Kidney capillary endothelial cell (primary cell): ENCODE measurements at regions not wholly inside any gene's neighbourhood (a gene's known extent, or its start where the extent isn't known, plus 50 kb on each side); places are given as distances from the start of the nearest gene placed in this dataset.
"Not testable (repeated sequence)": the region's sequence is repeated elsewhere in the genome, so short reads cannot be mapped to it uniquely, and the experiment has no call there.

Experiments used
- DNase-seq: peaks from one replicate; pipeline ENCODE4 v3.0.0-alpha.2; 2018; ENCODE audit warnings: low spot score

GRCh38 chrX:101823236-101823635 is 108.6 kb downstream of the ZMAT1 start:
- no peak for DNase-seq

GRCh38 chrX:101817739-101818138 is 114.1 kb downstream of the ZMAT1 start:
- DNase-seq: not testable (repeated sequence)

DNA sequence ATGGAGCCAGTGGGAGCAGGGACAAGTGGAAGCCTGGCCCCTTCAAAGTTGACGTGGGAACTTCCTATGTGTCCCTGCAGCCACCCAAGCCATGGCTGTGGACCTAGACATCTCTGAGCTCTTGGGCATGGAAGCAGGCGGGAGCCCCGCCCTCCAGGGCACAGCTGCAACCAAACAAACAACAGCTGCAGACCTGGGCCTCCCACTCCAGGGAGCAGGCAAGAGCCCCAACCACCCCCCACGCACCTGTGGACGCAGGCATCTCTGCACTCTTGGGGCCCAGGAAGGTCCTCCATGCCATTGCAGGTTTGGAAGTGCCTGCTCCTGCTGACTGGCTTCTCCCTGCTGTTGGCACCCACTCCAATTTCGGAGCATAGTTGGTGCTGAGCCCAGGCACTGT is 118.6 kb downstream of the ZMAT1 start:
- no peak for DNase-seq

DNA sequence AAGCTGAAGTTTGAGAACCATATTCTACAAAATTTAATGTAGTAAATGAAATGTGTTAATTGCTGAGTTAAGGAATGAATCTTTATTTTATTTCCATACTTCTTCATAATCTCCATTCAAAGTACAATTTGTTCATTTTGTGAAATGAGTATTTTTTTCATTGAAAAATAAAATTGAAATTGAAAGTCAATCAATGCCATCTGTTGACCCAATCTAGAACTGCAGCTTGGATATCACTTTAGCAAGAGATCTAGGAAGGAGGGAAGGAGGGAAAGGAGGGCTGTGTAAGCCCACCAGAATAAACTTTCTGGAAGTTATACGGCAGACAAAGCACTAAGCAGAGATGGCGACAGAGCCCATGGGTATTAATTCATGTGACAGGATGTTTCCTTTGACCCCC is 128.4 kb downstream of the ZMAT1 start:
- DNase-seq: no peak

GRCh38 chrX:101799387-101799786 is 132.4 kb downstream of the ZMAT1 start:
- DNase-seq: peak; percentile 78

GRCh38 chrX:101787934-101788333 is 128.3 kb upstream of the ARMCX2 start:
- DNase-seq: no peak

- no peak for DNase-seq
These were observed 125.5 kb upstream of the ARMCX2 start for GRCh38 chrX:101785142-101785541.

DNA sequence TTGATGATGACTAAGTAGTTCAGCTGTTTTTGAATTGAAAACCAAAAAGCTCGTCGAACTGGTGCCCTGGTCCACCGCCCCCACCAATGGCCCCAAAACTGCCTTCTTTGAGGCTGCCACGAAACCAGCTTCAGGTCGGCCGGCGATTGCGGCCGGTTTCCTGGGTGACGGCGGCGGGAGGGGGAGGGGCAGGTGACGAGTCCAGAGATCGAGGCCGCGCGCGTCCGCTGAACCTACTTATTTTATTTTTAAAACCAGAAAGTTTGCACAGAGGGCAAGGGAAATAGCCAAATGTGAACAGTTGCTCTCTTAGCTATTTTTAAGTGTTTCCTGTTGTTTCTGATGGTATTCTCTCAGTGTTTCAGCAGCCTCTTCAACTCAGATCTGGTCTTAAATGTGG is 120.8 kb upstream of the ARMCX2 start:
- DNase-seq: not testable (repeated sequence)

DNA sequence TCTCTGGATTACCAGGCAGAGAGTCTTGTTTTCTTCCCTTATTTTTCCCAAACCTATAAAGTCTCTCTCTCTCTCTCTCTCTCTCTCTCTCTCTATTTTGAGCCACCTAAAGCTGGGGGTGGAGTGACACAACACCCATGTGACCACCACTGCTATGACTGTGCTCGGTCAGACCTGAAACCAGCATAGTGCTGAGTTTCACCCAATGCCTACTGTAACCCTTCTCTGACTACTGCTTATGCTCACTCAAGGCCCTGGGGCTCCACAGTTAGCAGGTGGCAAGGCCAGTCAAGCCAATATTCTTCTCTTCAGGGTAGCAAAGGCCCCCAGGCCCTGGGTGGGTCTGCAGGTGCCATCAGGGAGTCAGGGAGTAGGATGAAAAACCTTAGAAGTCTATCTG is 114.7 kb upstream of the ARMCX2 start:
- no peak for DNase-seq

- DNase-seq: no peak
These were observed 104.9 kb upstream of the ARMCX2 start for GRCh38 chrX:101764538-101764937.

DNA sequence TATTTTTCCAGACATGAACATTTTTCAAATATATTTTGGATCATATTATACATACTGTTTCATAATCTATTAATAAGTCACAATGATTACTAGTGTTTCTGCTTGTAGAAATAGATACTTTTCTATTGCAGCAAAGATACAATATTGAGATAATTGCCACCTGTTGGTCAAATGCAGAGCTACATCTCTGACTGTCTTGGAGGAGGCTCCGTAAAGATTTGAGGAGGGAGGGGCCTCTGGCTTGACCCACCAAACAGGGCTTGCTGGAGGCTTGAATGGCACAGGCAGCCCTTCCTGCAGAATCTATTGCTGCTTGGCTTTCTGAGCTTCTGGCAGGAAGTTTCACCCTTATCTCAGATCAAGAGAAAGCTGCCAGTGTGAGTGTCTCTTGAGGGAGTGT is 99.3 kb upstream of the ARMCX2 start:
- peak; percentile 30 for DNase-seq

DNA sequence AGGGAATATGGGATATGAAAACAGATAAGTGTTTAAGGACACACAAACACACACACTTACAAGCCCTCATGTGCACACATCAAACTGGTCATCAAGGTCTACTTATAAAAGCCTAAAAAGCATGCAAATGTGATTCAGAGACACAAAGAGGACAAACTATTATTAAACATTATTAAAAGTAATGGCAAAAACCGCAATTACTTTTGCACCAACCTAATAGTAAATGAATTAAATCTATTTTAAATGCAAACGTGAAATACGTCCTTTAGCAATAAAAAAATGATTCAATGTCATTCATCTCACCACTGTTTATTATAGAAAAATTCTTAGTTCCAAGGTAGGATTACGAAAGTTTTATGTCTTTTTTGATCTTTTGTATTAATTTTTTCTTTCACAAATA is 91.1 kb upstream of the ARMCX2 start:
- DNase-seq: no peak

DNA sequence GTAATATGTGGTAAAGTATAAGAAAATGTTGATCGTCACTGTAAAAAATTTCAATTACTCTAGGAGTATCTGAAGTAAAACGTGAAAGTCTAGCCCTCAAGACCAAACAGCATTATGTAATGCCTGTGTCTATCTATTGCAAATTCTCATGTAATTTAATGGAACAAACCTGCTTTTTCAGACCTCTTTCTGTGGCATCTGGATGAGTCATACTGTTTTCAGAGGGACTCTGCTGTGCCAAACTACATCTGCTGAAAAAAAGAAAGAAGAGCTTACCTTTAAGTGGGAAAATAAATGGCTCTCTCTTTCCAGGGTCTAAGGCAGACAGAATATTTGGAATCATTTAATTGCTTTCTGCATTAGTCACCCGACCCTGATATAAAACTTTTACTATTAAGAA is 89.8 kb upstream of the ARMCX2 start:
- DNase-seq: no peak

- DNase-seq: no peak
These were observed 85.4 kb upstream of the ARMCX2 start for GRCh38 chrX:101745046-101745445.

DNA sequence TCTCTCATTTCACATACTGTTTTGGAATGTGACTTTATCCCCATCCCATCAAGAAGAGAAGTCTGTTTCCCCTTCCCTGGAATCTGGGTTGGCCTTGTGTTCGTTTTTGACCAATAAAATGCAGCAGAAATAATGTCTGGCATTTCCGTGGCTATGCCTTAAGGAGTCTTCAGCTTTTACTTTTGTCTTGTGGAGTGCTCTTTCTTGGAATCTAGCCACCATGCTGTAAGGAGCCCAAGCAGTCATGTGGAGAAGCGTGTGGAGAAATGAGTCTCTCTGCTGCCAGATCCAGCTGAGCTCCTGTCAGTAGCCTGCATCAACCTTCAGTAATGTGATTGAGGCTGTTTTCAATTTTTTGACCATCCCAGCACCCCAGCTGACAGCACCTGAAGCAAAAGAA is 84.4 kb upstream of the ARMCX2 start:
- DNase-seq: no peak

DNA sequence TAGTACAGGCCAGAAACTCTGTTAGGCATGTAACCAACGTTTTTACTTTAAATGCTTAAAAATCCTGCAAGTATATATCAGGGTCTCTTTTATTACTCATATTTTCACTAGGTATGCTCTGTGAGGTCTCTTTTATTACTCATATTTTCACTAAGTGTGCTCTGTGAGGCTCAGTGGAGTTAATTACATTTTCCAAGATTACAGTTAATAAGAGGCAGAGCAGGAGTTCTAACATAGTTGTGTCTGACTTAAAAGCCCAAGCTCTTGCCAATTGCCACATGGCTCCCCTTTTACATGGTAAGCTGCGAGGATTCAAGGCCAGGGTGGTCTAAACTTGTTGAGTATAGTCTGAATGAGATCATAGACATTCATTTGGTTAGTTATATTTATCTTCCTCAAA is 81.0 kb upstream of the ARMCX2 start:
- DNase-seq: no peak

GRCh38 chrX:101738867-101739266 is 79.2 kb upstream of the ARMCX2 start:
- not testable (repeated sequence) for DNase-seq

DNA sequence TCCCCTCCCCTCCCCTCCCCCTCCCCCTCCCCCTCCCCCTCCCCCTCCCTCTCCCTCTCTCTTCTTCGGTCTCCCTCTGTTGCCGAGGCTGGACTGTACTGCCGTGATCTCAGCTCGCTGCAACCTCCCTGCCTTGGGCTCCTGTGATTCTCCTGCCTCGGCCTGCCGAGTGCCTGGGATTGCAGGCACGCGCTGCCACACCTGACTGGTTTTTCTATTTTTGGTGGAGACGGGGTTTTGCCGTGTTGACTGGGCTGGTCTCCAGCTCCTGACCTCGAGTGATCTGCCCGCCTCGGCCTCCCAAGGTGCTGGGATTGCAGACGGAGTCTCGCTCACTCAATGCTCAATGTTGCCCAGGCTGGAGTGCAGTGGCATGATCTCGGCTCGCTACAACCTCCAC is 78.8 kb upstream of the ARMCX2 start:
- not testable (repeated sequence) for DNase-seq

GRCh38 chrX:101736651-101737050 is 77.0 kb upstream of the ARMCX2 start:
- no peak for DNase-seq

GRCh38 chrX:101732870-101733269 is 73.2 kb upstream of the ARMCX2 start:
- no peak for DNase-seq

DNA sequence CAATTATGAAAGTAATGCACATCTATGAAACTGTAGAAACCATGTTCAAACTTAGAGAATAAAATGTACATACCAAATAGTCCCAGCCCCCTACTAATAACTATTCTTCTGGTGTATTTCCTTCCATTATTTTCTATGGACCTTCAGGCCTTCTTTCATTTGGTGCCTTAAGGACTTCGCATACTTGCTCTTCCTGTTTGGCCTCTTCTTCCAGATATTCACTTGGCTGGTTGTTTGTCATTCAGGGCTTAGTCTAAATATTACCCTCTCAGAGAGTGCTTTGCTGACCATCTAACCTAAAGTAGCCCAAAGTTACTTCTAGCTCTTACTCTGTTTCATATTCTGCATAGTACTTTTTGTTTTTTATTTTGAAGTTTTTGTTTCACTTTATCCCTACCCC is 70.3 kb upstream of the ARMCX2 start:
- DNase-seq: no peak
